Limb (tissue), 2 donors: ENCODE measurements at regions not wholly inside any gene's neighbourhood (a gene's known extent, or its start where the extent isn't known, plus 50 kb on each side); places are given as distances from the start of the nearest gene placed in this dataset.
A peak's percentile ranks its signal among the peaks of the same experiment; 100 is the strongest.

Experiments
- DNase-seq, 2 donors: peaks; one replicate each; pipeline ENCODE4 v3.0.0-alpha.2; 2016; ENCODE audit errors: extremely low spot score in 2 of 2

DNA sequence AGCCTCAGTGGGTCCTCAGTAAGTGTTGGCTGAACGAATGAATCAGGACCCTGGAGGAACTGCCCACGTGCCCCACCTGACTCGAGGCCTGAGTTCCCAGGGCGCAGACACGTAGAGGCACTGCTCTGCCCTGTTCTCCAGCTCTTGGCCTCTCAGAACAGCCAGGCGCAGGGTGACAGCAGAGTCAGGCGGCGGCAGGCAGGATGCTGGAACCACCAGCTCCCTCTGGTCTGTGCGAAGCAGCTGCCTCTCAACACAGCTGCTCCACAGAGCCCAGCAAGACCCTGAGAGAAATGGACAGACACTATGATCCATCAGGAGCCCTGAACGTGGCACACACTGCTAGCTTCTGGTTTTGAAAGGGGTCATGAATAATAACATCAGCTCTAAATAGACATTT, 53.1 kb upstream of the BCO1 start:
- DNase-seq, result peak in 1 of 2 donors; percentile 6

DNA sequence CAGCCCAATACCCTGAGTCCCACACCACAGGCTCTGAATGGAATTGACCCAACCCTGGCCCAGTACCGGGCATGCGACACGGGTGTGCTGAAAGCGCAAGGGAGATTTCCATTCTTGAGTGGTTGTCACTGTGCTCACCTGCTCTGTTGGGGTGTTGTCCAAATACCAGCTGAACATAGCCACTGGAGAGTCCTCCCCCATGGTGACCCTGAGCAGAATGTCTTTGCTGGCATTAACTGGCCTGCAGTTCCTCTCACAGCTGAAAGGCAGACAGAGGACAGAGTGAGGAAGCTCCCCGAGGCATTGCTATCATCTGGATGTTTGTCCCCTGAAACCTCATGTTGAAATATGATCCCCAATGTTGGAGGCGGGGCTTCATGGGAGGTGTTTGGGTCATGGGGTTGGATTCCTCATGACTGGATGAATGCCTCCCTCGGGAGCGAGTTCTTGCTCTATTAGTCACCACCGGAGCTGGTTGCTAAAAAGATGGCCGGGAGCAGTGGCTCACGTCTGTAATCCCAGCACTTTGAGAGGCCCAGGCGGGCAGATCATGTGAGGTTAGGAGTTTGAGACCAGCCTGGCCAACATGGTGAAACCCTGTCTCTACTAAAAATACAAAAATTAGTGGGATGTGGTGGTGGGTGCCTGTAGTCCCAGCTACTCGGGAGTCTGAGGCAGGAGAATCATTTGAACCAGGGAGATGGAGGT, 57.3 kb upstream of the BCO1 start:
- DNase-seq, result peak; percentile 24 to 63

DNA sequence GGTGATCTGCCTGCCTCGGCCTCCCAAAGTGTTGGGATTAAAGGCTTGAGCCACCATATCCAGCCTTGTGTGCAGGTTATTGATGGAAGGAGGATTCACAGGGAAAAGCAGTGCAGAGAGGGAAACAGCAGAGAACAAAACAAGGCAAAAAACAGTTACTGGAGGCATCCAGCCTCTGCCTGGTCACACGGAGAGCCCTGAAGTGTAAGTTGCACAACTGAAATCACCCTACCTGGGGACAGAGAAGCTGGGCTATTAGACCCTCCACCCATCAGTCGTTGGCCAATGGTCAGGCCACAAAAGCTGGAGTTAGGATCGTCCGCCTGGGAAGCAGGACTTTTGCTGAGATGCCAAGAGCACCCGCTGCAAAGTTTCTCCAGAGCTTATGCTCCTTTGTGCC, 57.9 kb upstream of the BCO1 start:
- DNase-seq, result no peak

DNA sequence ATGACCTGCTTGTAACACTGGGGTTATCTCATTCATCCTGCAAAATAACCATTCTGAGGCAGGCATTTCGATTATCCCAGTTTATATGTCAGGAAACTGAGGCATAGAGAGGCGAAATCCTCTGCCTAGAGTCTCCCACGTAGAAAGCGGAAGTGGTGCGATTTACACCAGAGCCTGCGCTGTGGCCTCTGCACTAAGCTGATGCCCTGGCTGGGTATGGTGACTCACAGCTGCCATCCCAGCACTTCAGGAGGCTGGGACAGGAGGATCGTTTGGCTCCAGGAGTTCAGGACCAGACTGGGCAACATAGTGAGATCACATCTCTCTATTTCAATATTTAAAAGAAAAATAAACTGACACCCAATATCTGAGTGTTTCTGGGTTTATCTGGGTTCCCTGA, 59.3 kb upstream of the BCO1 start:
- no peak for DNase-seq

DNA sequence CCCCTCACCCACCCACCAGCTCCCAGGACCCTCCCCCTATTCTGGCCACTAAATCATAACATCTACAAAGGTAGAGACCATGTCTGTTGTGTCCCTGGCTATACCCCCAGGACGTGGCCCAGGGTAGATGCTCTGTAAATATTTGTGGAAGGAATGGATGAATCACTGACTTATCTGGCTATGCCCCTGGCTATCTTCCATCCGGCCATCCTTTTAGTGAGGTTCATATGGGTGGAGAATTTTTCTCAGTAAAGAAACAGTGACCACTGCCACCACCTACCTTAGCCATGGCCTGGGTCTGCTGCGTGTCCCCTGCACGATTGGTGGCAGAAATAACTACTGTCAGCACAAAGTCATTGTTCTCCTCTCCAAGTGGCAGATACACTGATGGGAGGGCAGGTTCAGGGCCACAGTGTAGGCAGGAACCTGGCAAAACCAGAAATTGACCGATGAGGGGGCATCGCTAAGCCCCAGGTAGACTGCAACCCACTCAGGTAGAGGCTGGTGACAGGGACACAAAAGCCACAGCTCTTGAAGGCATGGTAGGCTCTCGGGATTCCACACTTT, 63.1 kb upstream of the BCO1 start:
- DNase-seq, result no peak

DNA sequence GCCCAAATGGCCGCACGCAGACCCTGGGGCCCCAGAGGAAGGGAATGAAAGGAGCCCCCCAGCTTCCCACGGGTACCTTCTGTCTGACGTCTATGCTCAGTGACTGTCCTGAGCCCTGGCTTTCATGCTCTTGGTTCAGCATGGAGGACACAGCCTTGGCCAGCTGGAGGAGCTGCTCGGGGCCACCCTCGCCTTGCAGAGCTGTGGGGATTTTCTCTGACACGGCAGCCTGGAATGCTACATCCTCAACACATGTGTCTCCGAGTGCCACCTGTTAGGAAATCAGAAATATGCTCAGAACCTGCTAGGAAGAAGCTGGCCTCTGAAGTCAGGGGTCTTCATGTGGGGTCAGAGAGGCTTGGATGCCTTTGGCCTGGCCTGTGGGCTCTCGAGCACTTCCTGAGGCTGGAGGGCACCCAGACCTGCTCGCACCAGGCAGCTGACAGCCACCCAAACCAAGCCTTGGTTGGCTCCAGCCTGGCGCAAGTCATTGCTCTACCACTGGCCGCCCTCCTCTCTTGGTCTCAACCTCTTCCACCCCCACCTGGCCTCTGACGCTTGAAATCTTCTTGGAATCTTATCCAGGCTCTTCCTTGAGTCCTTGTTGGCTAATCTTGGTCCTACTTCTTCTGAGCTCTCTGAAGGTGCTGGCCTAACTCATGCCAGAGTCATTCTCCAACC, 63.7 kb upstream of the BCO1 start:
- no peak for DNase-seq

DNA sequence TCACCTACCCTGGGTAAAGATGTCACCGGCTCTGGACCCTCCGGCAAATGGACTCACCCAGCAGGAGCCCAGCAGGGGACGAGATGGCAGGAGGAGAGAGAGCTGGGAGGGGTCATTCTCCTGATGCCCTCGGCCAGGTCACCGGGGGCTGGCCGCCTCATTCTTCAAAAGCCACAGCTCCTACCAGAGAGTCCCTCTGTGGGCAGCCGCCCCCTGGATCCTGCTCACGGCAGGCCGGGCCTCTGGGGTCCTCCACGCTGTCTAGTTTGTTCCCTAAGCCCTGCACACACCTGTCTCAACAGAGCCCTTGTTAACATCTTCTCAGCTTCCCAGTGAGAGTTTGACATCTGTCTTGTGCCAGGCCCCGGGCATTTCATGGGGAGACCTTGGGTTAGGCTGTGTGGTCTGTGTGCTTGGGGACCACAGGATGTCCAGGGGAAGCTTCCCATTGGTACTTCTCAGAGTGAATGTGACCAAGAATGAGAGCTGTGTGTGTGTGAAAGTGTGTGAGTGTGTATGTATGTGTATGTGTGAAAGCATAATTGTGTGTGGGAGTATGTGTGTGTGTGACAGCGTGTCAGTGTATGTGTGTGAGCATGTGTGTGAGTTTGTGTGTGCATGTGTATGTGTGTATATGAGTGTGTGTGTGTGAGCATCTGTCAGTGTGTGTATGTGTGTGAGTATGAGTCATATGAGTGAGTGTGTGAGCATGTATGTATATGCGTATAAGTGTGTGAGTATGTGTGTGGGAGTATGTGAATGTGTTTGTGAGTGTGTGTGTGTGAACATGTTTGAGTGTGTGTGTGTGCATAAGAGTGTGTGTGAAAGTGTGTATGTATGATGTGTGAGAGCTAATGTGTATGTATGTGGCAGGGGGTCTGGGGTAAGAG, 65.5 kb upstream of the BCO1 start:
- DNase-seq, result no peak

DNA sequence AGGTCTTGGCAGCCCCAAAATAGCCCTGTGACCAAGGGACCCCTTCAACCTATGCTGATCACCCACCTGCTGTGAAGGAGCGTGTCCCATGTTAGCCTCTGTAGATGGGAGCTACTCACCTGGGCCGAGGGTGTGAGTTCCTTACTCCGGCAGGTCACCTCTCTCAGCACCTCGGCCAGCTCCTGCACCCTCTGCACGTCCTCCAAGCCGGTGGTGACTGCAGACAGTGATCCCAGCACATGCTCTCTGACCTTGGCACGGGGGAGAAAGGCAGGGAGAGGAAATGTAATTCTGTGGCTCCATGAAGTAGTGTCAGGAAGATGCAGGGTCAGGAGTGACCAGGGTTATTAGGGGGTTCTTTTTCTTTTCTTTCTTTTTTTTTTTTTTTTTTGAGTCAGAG, 67.7 kb upstream of the BCO1 start:
- DNase-seq, result no peak

DNA sequence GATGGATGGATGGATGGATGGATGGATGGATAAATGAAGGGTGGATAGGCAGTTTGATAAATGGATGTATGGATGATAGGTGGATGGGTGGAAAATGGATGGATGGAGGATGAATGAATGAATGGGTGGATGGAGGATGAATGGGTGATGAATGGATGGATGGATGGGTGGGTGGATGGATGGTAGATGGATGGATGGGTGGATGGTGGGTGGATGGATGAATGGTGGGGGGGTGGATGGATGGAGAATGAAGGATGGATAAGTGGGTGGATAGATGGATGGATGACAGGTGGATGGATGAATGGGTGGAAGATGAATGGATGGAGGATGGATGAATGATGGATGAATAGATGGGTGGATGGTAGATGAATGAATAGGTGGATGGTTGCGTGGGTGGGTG, 70.1 kb upstream of the BCO1 start:
- no peak for DNase-seq

DNA sequence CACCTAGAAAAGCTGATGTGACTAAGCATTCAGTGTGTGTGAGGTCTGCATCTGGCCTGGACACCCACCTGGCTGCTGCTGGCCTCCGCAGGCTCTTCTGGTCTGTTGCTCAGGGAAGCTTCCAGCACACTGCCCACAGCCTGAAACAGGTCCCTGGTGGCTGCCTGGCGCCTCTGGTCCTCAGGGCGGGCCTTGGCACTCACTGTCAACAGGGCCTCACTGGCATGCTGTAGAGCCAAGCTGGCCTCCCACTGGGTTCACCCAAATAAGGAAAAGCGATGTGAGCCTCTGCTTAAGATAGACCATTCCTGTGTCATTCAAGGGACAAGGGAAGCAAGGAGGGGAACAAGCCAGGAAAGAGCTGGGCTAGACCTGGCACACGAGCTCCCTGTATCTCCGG, 70.6 kb upstream of the BCO1 start:
- DNase-seq, result no peak

DNA sequence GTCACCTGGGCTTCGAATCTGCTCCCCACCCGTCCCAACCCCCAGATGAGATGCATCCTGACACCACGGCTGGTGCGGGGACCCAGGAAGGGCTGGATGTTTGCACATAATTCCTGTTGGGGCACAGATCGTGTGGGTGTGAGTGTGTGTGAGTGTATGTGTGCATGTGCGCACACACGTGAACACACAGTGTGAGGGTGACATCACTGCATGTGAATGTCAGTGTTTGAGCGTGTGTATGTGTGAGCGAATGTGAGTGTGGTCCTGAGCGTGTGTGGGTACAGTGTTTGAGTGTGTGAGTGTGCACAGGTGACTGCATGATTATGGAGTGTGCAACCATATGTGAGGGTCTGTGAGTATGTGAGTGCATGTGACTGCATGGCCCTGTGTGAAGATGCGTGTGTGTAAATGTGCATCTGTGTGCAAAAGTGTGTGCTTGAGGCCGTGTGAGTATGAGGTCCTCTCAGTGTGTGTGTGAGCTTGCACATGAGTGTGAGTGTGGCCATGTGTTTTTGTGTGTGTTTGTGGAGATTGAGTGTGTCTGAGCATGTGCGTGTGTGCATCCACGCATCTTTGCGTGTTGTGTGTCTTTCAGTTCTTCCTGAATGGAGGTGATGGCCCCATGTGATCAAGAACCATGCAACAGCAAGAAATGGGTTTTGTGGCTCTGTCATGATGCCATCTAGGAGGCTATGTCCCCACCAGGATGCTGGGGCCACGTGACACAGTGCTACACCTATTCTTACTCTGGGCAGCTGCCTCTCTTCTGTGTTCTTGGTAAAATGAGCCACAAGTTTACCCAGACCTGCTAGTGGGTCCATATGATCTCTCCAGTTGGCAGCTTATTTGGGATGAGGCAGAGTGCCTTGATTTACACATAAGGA, 70.5 kb upstream of the GCSH start:
- no peak for DNase-seq

DNA sequence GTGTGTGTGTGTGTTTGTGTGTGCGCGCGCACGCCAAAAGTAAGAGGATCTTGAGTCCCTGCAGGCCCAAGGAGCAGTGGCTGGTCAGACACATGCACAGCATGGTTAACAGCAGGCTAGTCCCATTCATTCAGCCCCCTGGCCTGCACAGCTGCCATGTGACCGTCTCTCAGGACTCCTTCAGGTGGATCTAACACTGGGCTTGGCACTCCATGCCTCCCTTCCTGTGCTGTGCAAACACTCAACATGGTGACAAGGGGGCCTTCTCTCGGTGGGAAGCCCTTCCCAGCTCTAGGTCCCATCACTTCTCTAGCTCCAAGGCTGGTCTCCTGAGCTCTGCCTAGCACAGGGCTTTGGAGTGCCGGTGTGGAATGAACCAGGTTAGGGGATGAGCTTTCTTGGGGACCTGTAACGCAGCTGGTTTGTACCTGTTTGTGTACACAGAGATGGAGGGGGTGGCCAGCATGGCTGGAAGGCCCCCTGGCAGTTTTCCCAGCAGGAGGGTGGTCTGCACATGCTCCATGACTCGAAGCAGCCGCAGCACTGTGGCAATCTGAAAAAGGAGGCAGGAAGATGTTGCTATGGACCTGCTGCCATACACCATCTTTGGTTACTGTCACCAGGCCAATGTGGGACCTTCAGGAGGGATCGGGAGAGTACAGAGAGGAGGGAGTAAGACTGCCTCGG, 69.4 kb upstream of the GCSH start:
- DNase-seq, result no peak

DNA sequence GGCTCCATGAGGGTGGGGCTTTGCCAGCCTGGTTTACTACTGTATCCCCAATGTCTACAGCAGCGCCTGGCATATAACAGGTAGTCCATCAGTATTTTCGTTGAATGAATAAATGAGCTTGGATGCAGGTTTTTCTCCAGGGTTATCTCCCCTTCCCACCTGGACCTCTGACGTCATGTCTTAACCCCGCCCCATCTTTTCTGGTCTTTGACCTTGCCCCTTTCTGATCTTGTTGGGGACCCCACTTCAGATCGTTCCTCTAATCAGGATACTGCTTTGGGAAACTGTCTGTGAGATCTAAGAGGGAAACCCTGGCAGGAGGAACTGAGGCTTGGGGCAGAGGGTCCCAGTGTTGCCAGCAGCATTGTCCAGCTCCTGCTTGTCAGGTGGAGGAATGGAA, 68.8 kb upstream of the GCSH start:
- DNase-seq, result no peak

DNA sequence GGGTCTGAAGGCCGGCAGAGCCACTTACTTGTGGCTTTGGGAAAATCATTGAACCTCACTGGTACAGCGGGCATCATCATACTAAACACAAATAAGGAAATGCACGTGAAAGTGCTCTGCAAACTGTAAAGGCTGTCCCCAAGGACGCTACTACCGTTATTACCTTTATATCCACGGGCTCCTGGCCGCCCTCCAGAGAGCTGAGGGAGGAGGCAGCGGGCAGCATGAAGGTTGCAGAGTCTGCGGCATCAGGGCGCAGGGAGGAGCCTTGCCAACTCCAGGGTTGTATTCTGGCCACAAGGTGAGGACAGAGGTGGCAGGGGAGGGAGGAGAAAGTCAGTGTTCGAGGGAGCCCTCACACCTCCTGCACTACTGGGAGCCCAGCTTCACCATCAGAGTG, 68.3 kb upstream of the GCSH start:
- no peak for DNase-seq

DNA sequence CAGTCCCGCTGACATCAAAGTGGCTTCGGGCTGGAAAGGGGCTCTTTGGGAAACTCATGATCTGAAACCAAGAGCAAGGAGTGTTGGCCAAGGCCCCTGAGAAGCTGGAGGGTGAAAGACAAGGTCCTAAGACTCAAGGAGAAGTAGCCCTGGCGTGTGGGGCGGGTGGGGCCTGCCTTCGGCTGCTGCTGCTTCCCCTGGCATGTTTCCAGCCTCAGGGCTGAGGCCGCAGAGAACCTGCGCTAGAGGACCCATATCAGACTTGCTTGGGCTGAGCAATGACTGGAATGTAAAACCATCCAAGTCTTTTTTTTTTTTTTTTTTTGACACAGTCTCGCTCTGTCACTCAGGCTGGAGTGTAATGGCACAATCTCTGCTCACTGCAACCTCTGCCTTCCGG, 67.5 kb upstream of the GCSH start:
- DNase-seq, result no peak

DNA sequence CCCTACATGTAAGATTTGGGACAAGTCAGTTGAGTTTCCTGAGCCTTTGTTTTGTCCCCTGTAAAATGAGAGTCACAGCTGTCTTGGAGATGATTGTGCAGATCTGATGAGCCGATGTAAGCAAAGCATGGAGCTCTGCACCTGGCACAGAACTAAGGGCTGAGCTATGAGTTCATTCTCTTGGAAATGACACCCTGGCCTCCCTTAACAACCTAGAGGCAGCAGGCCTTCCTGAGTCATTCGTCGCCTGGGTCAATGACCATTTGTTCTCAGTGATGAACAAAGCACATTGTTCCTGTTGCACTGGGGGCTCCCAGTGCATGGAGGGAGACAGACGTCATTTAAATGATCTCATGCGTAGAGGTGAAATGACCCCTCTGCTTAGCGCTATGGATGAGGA, 62.8 kb upstream of the GCSH start:
- no peak for DNase-seq

DNA sequence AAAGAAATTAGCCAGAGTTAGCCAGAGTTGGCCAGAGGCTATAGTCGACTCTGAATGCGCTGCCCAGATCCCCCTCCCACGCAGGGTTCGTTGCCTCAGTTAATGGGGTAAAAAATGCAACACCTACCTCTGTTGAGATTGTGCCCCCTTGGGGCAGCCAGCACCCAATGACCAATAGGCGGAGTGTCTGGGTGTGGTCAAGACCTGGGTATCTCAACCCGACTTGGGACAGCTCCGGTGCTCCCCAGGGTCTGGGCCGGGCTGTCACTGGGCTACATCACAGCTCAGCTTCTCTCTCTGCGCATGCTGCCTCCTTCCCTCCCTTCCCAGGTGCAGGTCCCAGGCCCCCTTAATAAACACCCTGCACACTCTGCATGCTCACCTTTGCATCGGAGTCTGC, 59.6 kb upstream of the GCSH start:
- no peak for DNase-seq

DNA sequence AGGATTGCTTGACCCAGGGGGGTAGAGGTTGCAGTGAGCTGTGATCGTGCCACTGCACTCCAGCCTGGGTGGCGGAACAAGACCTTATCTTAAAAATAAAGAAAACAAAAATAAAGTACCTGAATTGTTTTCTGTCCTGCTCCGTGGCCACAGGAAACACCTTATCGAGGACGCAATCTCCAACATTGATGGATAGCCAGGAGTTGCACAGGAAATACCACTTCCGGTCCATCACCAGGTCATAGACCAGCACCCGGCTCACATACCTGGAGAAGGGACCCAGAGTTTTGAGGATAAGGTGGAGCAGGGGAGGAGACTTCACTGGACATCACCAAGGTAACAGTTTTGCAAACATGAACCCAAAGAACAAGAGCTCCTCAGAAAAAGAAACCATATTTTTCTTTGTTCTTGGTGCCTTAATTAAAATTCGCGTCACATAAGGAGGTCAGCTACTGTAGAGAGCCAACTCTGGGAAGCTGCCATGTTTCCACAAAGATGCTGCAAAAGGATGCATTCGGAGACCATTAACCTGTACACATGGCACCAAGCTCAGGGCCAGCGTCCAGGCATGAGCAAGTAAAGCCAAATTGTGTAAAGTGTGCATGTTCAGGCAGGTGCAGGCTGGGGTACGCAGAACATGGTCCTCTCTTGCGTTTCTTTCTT, 55.6 kb upstream of the GCSH start:
- no peak for DNase-seq

DNA sequence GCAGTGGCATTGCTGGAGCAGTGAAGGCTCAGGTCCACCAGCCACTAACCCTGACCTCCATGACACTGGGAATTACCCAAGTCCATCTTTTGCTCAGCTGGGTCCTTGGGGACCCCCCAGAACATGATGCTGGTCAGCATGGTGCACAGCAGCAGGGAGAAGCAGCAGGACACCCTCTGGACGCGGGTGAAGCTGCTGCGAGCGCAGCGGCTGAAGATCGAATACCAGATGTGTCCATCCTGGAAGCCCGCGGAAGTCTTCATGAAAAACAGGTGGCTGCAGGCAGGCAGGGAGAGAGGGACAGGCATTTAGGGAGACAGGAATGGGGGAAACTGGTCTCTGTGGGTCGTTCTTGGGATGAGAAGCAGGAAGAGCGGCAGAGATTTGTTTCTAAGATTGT, 53.4 kb upstream of the GCSH start:
- DNase-seq, result no peak

DNA sequence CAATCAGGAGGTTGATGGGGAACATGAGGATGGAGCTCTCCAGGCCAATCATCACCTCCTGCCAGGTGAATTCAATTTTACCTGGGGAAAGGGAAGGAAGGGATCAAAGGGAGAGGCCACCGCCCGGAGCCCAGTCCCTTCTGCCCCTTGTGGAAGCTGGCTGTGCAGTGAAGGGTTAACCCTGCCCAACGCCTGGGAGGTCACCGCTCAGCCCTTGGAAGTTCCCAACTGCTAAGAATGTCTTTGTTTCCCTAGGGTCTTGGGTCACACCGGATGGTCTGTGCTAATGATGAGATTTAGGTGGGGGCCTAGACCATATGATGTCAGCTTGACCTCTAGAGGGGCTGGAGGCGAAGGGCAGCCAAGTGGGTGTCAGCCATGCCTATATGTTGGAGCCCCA, 52.1 kb upstream of the GCSH start:
- DNase-seq, result no peak
